Lung (tissue), 11 donors: ENCODE measurements at regions not wholly inside any gene's neighbourhood (a gene's known extent, or its start where the extent isn't known, plus 50 kb on each side); places are given as distances from the start of the nearest gene placed in this dataset.
A peak's percentile ranks its signal among the peaks of the same experiment; 100 is the strongest.

Experiments
- ATAC-seq: fragments of 200-7000 bp; cut with Tn5 transposase; one replicate; pipeline ENCODE4 v1.9.1; 2020; ENCODE audit warnings: moderate number of reproducible peaks; ENCODE audit not compliant: insufficient read depth, low FRiP score
- DNase-seq, 3 donors: peaks; one replicate each; pipeline ENCODE4 v3.0.0-alpha.2; 2013 to 2017
- H3K27ac ChIP-seq, 2 donors: one replicate each; pipeline ENCODE4 v1.5.1; 2013; ENCODE audit warnings: mild to moderate bottlenecking in 2 of 2, moderate library complexity in 2 of 2, control low read depth in 1 of 2, inconsistent platforms in 1 of 2, low read depth in 1 of 2, low read length in 1 of 2
- H3K27me3 ChIP-seq, 3 donors: one replicate each; pipeline ENCODE4 v1.5.1; 2013; ENCODE audit warnings: low read length in 2 of 3; ENCODE audit not compliant: control insufficient read depth in 3 of 3, insufficient read depth in 3 of 3
- H3K36me3 ChIP-seq, 4 donors: one replicate each; pipeline ENCODE4 v1.5.1; 2013; ENCODE audit warnings: low read length in 4 of 4, mild to moderate bottlenecking in 1 of 4, moderate library complexity in 1 of 4; ENCODE audit not compliant: control insufficient read depth in 4 of 4, insufficient read depth in 4 of 4
- H3K4me1 ChIP-seq, 5 donors: one replicate each; pipeline ENCODE4 v1.5.1; 2013; ENCODE audit warnings: low read length in 5 of 5, mild to moderate bottlenecking in 2 of 5, moderate library complexity in 1 of 5; ENCODE audit not compliant: control insufficient read depth in 5 of 5, insufficient read depth in 5 of 5
- H3K4me3 ChIP-seq: one replicate; pipeline ENCODE4 v1.5.1; 2013; ENCODE audit warnings: mild to moderate bottlenecking, control low read depth, moderate library complexity
- H3K9ac ChIP-seq, 2 donors: one replicate each; pipeline ENCODE4 v1.5.1; 2013; ENCODE audit warnings: low read length in 2 of 2, control low read depth in 1 of 2; ENCODE audit not compliant: insufficient read depth in 1 of 2
- H3K9me3 ChIP-seq, 4 donors: one replicate each; pipeline ENCODE4 v1.5.1; 2013; ENCODE audit warnings: low read length in 3 of 4, mild to moderate bottlenecking in 1 of 4, moderate library complexity in 1 of 4; ENCODE audit not compliant: control insufficient read depth in 4 of 4, insufficient read depth in 3 of 4
- WGBS, 2 donors: extraction: QIAGEN DNeasy Blood & Tissue Kit; methylation state at CpG; one replicate each; pipeline ENCODE4 v1.1.7; 2013; 5-methylcytosine and 5-hydroxymethylcytosine counted together
- TF ChIP-seq, protein P1 (sequence below): IDR thresholded peaks from 2 replicates; pipeline ENCODE4 v1.5.1; 2012; ENCODE audit warnings: mild to moderate bottlenecking; ENCODE audit errors: control extremely low read depth, extremely low read depth
- donor health status: control.
- donor health status: control.
- donor health status: Bipolar disorder and iron deficiency.
- donor health status: healthy.
- donor health status: DM: yes; HTN: yes; CAD: no.

DNA sequence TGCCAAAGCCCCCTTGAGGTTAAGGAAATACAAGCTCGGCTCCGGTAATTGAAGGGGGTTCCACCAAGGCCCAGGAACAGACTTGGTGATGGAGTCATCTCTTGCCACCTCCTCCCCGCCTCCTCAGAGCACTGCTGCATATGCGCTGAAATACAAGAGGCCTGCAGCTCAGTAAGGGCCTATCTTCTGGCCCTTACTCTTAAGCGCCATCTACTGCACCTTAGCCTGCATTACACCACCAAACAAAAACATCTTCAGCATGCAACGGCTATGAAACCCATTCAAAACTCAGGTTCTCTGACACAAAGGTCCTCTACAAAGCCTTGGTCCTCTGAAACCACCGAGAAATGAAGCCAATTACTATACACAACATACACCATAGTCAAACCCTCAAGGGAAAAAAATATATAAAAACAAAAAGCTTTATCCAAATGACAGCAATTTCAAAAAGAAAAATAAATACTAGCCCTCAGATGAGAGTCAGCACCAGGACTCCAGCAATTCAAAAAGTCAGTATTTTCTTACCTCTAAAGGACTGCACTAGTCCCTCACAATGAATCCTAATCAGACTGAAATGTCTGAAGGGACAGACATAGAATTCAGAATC lies 176.8 kb upstream of the TBX20 start:
- H3K27ac ChIP-seq, result no peak overlapping the region
- H3K36me3 ChIP-seq, result no peaks in the 10 kb centered on the region
- no peaks in the 10 kb centered on the region for H3K4me1 ChIP-seq
- H3K9ac ChIP-seq, result no peak overlapping the region
- H3K9me3 ChIP-seq, result peaks cover 0 to 5% (median 1%) of the 10 kb centered on the region in 4 donors
- H3K4me3 ChIP-seq, result no peak overlapping the region
- 70 to 72% methylated on average over 7 of the region's 7 CpGs for WGBS, 2 donors
- no peak for ATAC-seq
- no peak for DNase-seq
- no peaks in the 10 kb centered on the region for H3K27me3 ChIP-seq
- TF ChIP-seq, protein P1, sequence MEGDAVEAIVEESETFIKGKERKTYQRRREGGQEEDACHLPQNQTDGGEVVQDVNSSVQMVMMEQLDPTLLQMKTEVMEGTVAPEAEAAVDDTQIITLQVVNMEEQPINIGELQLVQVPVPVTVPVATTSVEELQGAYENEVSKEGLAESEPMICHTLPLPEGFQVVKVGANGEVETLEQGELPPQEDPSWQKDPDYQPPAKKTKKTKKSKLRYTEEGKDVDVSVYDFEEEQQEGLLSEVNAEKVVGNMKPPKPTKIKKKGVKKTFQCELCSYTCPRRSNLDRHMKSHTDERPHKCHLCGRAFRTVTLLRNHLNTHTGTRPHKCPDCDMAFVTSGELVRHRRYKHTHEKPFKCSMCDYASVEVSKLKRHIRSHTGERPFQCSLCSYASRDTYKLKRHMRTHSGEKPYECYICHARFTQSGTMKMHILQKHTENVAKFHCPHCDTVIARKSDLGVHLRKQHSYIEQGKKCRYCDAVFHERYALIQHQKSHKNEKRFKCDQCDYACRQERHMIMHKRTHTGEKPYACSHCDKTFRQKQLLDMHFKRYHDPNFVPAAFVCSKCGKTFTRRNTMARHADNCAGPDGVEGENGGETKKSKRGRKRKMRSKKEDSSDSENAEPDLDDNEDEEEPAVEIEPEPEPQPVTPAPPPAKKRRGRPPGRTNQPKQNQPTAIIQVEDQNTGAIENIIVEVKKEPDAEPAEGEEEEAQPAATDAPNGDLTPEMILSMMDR, result no peak

DNA sequence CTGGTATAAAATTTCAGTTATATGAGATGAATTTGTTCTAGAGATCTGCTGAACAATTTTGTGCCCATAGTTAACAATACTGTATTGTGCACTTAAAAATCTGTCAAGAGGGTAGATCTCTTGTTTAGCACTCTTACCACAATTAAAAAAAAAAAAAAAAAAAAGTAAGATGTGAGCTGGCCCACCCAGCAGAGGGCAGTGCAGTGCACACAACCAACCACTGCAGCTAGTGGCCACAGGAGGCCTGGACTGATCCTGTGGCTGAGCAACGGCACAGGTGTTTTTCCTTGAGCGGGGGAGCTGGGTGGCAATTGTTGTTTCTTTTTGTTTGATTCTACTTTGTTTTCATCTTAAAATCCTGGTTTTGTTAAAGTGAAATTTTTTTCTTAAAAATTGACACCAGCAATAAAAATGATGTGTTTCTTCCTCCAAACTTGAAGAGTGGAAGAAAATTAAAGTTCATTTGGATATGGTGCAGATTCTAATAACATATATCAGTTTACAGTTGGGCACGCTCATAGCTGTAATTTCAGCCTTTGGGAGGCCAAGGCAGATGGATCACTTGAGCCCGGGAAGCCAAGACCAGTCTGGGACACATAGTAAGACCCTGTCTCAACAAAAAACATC lies 171.1 kb upstream of the TBX20 start:
- WGBS, 2 donors, result 52 to 61% methylated on average over 4 of the region's 4 CpGs
- Histone ChIP-seq H3K4me1 (peaks cover 0 to 4% (median 0%) of the 10 kb centered on the region in 5 donors), H3K4me3 (no peak overlapping the region), H3K36me3 (no peaks in the 10 kb centered on the region), H3K27me3 (no peaks in the 10 kb centered on the region), H3K9ac (no peak overlapping the region), H3K9me3 (no peaks in the 10 kb centered on the region), H3K27ac (no peak overlapping the region)
- TF ChIP-seq, protein P1, result peak; percentile 43
- peak; percentile 68 for ATAC-seq
- DNase-seq, result peak; percentile 21 to 51 (median 47)

DNA sequence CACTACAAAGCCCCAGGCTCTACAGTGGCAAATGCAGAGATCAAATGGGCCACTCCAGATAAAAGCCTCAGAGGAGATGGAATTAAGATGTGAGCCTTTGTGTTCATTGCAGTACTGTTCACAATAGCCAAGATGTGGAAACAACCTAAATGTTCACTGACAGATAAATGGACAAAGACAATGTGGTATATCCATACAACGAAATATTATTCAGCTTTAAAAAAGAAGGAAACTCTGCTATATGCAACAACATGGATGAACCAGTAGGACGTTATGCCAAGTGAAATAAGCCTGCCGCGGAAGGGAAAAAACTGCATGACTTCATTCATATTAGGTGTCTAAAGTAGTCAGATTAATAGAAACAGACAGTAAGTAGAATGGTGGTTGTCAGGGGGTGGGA lies 170.5 kb upstream of the TBX20 start:
- no peaks in the 10 kb centered on the region for H3K9me3 ChIP-seq
- H3K27ac ChIP-seq, result no peak overlapping the region
- 88 to 89% methylated on average over 4 of the region's 4 CpGs for WGBS, 2 donors
- H3K4me3 ChIP-seq, result no peak overlapping the region
- DNase-seq (no peak), ATAC-seq (no peak)
- H3K27me3 ChIP-seq, result no peaks in the 10 kb centered on the region
- no peaks in the 10 kb centered on the region for H3K36me3 ChIP-seq
- H3K9ac ChIP-seq, result no peak overlapping the region
- peaks cover 0 to 4% (median 0%) of the 10 kb centered on the region in 5 donors for H3K4me1 ChIP-seq
- TF ChIP-seq, protein P1, result no peak
